ENCODE measurements at regions not wholly inside any gene's neighbourhood (a gene's known extent, or its start where the extent isn't known, plus 50 kb on each side); places are given as distances from the start of the nearest gene placed in this dataset.

DNA sequence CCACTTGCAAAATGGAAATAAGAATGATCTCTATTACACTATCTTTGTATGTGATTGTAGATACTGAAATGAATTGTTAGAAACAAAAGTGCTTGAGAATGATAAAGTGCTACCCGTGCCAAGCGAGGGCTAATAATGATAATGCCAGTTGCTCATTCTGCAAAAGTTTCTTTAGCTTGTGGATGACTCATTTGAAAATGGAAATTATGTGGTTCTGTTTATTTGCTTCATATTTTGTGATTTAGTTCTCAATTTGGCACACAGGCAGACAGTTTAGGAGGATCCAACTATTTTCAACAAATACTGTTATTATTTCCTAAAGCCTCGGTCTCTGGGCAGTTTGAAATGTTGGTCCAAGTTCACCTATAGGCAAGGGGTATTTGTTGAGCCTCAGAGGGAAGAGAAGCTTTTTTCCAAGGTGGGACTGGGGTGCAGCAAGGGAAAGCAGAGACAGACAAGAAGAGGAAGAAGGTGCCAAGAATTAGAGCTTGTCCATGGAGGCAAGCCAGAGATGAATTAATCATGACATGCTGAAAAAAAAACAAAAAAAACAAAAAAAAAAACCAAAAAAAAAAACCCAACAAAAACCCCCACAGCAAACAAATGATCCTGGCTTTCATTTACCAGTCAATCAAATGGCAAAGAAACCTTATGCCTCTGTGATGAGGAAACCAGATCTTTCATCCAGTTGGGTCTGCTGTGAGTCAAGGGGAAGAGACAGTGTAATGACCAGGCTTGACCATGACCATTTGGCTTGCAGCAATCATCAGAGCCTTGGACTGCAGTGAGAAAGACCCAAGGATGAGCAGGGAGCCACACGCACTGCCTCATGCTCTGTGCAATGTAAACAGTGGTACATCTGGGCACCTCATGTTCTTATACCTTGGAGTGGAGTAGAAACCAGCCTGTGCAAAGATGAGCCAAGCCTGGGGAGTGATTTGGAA, 285.0 kb upstream of the HABP2 start:
- TF ChIP-seq JUND (IDR thresholded peaks at IDR 0.05), result no peak
- no peak for TF ChIP-seq CTCF (IDR thresholded peaks at IDR 0.05 in 2 of 3, conservative IDR thresholded peaks at IDR 0.05 in 1 of 3; ENCODE audit: borderline replicate concordance in 1 of 3, insufficient read depth in 1 of 3, low read depth in 2 of 3, low read length in 2 of 3)
- TF ChIP-seq, protein P1, sequence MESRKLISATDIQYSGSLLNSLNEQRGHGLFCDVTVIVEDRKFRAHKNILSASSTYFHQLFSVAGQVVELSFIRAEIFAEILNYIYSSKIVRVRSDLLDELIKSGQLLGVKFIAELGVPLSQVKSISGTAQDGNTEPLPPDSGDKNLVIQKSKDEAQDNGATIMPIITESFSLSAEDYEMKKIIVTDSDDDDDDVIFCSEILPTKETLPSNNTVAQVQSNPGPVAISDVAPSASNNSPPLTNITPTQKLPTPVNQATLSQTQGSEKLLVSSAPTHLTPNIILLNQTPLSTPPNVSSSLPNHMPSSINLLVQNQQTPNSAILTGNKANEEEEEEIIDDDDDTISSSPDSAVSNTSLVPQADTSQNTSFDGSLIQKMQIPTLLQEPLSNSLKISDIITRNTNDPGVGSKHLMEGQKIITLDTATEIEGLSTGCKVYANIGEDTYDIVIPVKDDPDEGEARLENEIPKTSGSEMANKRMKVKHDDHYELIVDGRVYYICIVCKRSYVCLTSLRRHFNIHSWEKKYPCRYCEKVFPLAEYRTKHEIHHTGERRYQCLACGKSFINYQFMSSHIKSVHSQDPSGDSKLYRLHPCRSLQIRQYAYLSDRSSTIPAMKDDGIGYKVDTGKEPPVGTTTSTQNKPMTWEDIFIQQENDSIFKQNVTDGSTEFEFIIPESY (IDR thresholded peaks at IDR 0.05; ENCODE audit: extremely low read depth, insufficient replicate concordance, low read length), result no peak
- TF ChIP-seq EZH2 (IDR thresholded peaks at IDR 0.05), result no peak
- TF ChIP-seq POLR2AphosphoS5 (IDR thresholded peaks at IDR 0.05; ENCODE audit: low read depth, low read length), result no peak
- no peak for TF ChIP-seq ZNF274 (IDR thresholded peaks at IDR 0.05; ENCODE audit: low read depth, low read length)
- no peak for TF ChIP-seq POLR2A (IDR thresholded peaks at IDR 0.05; ENCODE audit: borderline replicate concordance, extremely low read depth, insufficient read depth, insufficient read length)
- TF ChIP-seq SRF (IDR thresholded peaks at IDR 0.05; ENCODE audit: low read depth), result no peak
